CD4-positive, alpha-beta T cell treated with Interleukin-4 for 4 hours (primary cell): ENCODE measurements at regions not wholly inside any gene's neighbourhood (a gene's known extent, or its start where the extent isn't known, plus 50 kb on each side); places are given as distances from the start of the nearest gene placed in this dataset.

Source experiments
- DNase-seq: peaks from one replicate; pipeline ENCODE4 v3.0.0-alpha.2; 2020

DNA sequence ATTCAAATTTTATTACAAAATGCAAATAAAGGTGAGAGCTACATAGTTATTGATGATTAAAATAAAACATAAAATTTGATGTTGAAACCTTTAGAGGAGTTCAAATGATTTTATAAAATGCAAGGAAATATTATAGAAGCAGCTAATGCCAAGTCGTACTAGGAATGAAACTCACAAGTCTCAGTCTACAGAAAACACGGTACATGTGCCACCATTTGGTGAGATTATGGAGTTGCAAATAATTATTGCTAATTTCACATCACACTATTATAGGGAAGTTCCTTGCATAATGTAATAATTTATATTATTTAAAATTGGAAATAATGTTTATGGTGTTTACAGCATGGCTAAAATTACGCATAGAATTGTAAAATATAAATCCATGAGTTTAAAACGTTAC, 1601.7 kb upstream of the TENM3 start:
- DNase-seq = no peak

DNA sequence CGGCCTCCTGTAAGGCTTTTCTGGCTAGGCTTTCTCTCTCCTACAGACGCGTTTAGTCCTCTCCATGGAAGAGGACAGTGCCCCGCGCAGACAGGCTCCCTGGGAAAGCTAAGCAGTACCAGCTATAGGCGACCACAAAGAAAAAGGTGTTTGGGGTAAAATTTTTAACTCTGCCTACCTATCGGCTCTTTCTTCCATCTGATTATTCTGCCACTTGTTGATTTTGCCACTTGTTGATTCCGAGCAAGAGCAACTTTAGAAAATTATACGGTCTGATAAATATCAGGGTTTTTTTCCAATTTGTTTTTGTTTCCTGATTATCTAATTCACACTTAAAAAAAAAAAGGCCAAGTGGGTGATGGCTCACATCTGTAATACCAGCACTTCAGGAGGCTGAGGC, 1600.5 kb upstream of the TENM3 start:
- no peak for DNase-seq

DNA sequence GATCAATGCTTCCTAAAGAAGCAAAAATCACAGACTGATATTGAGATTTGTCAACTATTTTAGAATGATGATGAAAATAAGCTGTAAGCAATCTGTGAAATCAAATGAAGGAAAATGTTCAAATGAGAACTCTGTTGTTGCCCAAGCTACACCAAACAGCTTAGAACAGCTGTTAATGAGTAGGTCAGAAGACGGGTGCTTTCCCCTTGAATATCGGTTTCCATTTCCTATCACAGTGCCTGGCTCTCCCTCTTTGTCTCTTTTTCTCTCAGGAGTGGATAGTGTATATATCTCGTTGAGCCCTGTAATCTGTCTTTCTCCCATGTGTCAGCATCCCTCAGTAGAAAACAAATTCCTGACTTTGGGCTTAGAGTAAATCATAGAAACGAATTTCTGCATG, 1592.9 kb upstream of the TENM3 start:
- no peak for DNase-seq

DNA sequence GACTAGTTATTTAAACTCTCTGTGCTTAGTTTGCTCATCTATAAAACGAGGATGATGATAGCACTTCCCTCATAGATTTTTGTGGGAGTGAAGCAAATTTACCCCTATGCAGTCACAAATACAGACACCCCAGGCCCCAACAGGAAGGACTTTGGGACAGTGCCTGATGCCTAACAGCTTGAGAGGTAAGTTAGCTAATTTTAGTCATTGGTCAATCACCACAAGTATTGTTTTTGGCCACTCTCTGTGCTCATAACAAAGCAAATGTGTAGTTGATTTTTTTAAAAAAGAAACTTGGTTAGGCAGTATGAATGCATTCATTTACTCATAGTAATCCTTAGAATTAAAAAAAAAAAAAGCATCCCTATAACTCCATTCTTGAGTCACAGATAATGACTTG, 1590.7 kb upstream of the TENM3 start:
- DNase-seq = no peak

DNA sequence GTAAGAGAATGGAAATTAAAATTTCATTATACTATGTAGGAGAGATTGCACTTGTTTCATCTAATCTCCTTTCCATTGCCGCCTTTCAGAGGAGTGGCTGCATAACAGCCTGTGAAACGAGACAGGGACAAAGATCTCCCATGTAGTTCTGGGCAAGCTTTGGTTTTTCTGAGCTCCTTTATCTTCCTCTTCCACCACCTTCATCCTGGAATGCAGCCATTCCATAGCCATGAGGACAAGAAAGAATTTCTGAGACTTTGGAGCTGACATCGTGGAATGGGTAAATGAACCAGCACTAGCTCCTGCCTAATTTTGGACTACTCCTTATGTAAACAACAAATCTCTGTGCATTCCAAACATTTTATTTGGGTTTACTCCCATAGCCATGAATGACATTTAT, 1587.3 kb upstream of the TENM3 start:
- no peak for DNase-seq

- no peak for DNase-seq
Observed at GRCh38 chr4:180657881-180658280, 1585.3 kb upstream of the TENM3 start.

DNA sequence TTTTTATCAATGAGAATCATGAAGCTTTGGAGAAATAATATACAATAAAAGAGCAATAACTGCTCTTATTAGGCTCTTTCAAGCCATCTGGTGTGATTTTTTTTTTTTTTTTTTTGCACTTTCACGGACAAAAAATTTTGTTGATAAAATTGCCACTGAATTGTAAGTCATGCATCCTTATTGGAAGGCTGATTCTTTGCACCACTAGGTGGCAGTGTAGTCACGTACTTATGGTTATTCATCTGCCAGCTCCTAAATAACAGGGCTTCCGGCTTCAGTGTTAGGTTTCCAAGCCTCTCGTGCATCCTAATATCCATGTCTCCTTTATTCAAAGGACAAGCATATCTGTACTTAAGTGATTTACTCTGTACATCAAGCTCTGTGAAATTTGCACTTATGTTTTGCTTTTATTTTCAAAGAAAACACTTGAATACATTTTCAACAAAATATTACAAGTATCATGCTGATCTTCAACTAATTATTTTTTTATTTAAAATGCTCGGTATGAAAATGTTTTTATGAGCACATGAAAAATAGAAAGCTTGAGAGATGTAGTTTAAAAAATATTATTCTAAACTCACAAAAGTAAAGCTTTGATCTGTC, 1578.3 kb upstream of the TENM3 start:
- peak; percentile 45 for DNase-seq

DNA sequence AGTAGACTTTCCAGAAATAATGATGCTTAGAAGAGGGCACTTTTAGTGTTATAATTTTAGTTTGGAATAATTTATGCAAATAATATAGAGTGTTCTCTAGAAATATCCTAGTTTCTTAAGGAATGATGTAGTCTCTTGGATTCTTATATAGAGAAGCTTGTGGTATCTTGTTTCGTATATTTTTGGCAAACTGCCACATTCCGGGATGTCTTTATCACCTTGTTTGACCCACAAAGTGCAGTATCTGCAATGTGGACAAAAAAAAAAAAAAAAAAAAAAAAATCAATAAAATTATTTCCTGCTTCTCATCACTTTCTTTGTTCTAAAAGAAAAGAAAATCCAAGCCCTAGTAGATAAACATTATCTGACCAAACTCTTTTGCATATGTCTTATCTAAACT, 1577.7 kb upstream of the TENM3 start:
- no peak for DNase-seq

DNA sequence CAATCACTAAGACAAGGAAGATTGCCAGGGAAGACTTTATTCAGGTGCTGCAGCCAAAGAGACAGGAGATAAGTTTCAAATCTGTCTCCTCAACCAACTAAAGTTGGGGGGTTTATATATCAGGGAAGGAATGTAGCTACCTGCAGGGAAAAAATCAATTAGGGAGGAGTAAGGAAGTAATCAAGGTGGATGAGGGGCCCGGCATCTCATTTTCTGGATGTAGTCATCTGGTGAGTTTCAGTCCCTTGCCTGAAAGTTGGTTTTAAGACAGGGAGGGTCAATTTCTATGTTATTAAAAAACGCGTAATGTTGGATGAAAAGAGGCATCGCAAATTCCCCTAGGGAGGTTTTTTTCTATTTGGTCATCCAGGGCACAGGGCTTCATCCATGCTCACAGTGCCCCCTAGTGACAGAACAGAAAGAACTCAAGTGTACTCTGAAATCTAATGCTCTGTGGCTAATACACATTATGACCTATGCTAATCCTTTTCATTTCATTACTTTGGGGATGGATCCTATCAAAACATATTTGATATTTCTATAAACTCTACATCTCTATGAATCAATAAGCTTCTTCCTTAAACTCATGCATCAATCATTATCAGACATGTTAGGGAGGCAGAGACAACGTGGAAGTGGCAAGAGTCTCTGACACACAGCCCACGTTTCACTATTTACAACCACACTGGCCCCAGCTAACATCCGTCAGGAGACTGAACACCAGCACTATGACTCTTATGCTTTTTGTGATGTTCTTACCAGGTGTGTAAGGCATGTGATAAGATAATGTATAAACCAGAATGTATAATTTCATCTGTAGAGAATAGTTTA, 1577.0 kb upstream of the TENM3 start:
- peak; percentile 4 for DNase-seq

- no peak for DNase-seq
Observed at GRCh38 chr4:180668732-180669131, 1574.5 kb upstream of the TENM3 start.

DNA sequence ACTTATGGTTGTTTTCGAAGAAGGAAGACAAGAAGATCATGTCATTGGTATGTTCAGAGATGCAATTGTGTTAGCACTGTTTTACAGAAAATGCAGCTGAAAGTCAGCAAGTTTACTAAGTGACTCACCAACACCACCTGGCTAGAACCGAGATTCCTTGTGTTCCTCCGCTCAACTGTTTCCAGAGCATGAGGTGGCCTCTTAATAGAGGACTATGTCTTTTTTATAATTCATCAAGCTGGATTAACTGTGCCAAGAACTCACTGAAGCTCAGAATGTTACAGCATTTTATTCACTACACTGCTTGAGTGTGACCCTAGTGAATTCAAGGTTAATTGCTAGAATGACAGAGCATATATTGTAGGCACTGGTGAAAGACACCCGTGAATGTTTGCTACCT, 1573.5 kb upstream of the TENM3 start:
- DNase-seq = no peak

GRCh38 chr4:180674619-180675358, 1568.4 kb upstream of the TENM3 start:
- no peak for DNase-seq

- DNase-seq = no peak
Observed at GRCh38 chr4:180675359-180675650, 1567.9 kb upstream of the TENM3 start.

DNA sequence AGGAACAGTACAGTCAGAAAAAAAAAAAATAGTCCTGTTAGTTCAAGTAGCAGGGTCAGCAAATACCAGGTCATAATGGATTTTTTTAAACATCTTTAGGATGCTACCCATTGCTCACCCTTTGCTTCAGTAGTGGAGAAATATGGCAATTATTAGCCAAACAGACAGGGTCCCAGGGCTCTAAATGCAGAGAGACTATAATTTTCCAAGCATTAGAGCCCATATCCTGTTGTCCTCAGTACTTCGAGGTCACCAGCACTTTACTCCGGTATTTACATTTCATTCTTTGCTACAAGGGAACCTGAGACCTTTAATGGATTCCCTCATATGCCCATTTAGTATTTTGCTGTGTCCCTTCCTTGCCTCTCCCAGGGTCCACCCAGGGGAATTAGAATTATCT, 1562.9 kb upstream of the TENM3 start:
- no peak for DNase-seq

GRCh38 chr4:180682776-180683175, 1560.4 kb upstream of the TENM3 start:
- no peak for DNase-seq

DNA sequence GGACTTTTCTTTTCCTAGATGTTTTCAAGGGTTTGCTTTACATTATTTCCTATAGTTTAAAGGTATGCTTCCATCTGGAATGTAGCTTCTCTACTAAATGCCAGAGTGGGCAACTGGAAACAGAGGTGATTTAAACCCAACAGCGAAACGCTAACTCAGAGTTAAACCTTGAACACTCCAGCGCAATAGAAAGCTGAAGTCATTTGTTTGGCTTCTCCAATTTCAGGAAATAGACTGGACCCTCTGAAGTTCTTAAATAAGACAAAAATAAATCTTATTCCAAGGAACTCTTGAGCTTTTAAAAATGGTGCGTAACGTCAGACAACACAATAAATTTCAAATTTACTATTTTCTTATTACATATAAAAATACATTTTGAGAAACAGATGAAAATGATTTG, 1560.0 kb upstream of the TENM3 start:
- no peak for DNase-seq

- DNase-seq = no peak
Observed at GRCh38 chr4:180688480-180688879, 1554.7 kb upstream of the TENM3 start.

DNA sequence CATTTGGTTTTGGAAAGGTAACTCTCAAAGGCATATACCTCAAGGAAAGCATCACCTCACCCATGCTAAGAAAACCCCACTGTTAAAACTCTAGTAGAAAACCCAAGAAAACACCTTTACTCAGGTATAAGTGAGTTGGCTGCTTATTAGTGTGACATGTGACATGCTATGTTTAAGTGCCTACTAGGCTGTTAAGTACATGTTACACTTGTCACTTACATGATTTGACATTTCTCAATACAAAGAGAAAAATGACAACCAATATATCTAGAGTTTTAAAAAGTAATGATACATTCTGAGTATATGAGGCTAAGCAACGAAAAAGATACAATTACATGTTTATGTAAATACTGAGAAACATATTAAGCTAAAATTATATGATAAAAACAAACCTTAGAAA, 1548.3 kb upstream of the TENM3 start:
- no peak for DNase-seq

DNA sequence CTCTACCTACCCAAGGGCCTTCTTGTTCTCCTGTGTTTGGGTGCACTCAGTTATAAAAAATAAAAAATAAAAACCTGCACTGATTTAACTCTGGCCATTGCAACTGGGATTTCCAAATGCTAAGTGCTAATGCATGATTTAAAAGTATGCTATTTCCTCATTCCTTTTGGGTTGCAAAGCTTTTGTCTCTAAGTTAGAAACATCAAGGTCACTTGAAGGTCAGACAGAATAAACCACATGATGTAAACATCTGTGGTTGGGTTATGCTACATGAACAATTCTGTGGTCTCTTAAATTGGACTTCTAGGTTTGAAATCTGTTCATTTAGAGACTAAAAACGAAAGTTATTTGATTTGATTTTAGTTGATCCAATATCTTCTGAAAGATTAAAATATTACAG, 1547.4 kb upstream of the TENM3 start:
- DNase-seq = no peak

DNA sequence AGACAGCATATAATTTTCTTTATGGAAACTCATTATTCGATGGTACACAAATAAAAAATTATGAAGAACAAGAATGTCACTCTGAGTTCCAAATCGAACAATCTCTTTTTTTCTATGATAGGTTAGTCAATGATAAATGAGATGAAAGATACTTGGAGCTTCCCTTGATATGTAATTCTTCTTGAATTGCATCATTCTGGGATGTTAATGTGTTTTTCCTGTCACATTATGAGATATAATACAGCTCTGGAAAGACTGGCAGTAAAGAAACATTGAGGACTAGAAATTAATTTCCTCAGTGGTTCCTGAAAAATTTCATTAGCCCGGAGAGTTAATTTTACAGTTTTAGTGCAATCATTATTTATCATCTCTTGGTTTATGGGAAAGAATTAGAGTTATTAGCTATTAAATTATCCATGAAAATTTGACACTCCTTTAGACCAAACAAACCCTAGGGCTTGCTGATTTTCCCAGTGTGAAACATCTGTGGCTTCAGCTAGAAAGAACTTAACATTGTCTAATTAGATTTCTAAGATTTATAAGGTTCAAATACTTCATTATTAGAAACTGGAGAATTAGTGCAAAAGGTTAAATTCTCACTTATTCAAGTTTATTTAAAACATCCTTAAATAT, 1546.6 kb upstream of the TENM3 start:
- DNase-seq = no peak

DNA sequence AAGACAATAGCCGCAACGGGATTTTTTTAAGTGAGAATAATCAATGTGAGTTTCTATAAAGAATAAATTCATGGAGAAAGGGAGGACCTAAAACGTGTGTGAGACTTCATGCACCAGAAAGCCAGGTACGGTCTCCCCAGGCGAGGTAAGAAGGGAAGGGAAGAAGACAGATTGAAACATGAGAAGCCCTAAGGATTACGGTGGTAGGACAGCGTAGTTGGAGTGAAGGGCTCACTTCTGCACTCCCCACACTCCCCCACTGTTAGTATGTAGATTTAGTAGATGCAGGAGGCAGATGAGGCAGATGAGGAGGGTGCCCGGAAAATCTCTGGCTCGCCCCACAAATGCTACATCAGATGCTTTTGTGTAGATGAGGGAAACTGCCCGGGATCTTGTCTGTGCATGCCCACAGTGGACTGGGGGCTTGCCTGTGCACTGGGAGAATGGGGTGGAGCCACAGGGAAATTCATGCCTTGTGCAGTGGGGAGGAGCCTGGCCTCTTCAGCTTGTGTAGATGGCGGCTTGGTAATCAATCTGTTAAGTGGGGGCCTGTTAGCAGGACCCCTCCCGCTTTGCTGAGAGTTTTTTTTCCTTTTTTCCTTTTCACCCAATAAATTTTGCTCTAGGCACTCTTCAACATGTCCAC, 1544.5 kb upstream of the TENM3 start:
- no peak for DNase-seq

DNA sequence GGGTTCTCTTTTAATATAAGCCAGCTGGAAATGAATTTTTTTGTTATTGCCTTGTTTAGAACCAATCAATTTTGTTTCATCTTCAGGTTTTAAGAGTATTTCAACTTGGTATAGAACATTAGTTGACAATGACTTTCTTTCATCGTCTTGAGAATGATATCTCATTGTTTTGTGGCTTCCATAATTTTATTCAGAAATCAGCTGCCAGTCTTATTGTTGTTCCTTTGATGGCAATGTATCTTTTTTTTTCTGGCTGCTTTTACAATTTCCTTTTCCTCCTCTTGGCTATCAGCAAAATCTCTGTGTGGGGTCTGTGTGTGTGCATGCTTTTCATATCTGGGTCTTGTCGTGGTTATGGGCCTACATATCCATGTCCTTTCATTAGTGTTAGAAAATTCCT, 1536.4 kb upstream of the TENM3 start:
- DNase-seq = no peak

- no peak for DNase-seq
Observed at GRCh38 chr4:180710628-180711337, 1532.4 kb upstream of the TENM3 start.
